ENCODE measurements at regions not wholly inside any gene's neighbourhood (a gene's known extent, or its start where the extent isn't known, plus 50 kb on each side); places are given as distances from the start of the nearest gene placed in this dataset.

GRCh38 chr13:95445131-95445530 is 107.4 kb upstream of the CLDN10 start:
- Histone ChIP-seq H3K4me1 (ENCODE audit: control insufficient read depth, low read length) (no peaks in the 10 kb centered on the region), H3K79me2 (ENCODE audit: control insufficient read depth, low read length) (no peaks in the 10 kb centered on the region), H3K9me3 (ENCODE audit: control insufficient read depth, insufficient read depth, low read length) (no peaks in the 10 kb centered on the region), H3K4me3 (ENCODE audit: low read length) (no peak overlapping the region), H3F3A (ENCODE audit: control insufficient read depth, insufficient read depth) (no peaks in the 10 kb centered on the region), H4K20me1 (ENCODE audit: control insufficient read depth, insufficient read depth, low read depth, low read length) (no peaks in the 10 kb centered on the region), H3K27ac (ENCODE audit: low read depth, low read length) (no peak overlapping the region), H3K4me2 (ENCODE audit: low read length) (no peak overlapping the region), H3K36me3 (ENCODE audit: control insufficient read depth, low read length) (no peaks in the 10 kb centered on the region), H3K9me2 (replicated peaks; ENCODE audit: control insufficient read depth, low read length) (no peaks in the 10 kb centered on the region), H3K27me3 (ENCODE audit: control insufficient read depth, low read length) (no peaks in the 10 kb centered on the region; the same call in 1 of the 2 replicates)
- TF ChIP-seq EZH2phosphoT487 (IDR thresholded peaks at IDR 0.05; ENCODE audit: borderline replicate concordance, low read length) (no peak), CTCF (IDR thresholded peaks at IDR 0.05; ENCODE audit: low read depth, low read length, poor library complexity, severe bottlenecking) (no peak)

- H4K20me1 ChIP-seq (ENCODE audit: control insufficient read depth, insufficient read depth, low read depth, low read length), result no peaks in the 10 kb centered on the region
- H3K4me2 ChIP-seq (ENCODE audit: low read length), result no peak overlapping the region
- H3K27ac ChIP-seq (ENCODE audit: low read depth, low read length), result no peak overlapping the region
- H3K27me3 ChIP-seq (ENCODE audit: control insufficient read depth, low read length), result peaks cover 3% of the 10 kb centered on the region; the same call in 1 of the 2 replicates
- no peak overlapping the region for H3K4me3 ChIP-seq (ENCODE audit: low read length)
- no peaks in the 10 kb centered on the region for H3K4me1 ChIP-seq (ENCODE audit: control insufficient read depth, low read length)
- TF ChIP-seq EZH2phosphoT487 (IDR thresholded peaks at IDR 0.05; ENCODE audit: borderline replicate concordance, low read length) (no peak), CTCF (IDR thresholded peaks at IDR 0.05; ENCODE audit: low read depth, low read length, poor library complexity, severe bottlenecking) (no peak)
- H3F3A ChIP-seq (ENCODE audit: control insufficient read depth, insufficient read depth), result no peaks in the 10 kb centered on the region
- H3K79me2 ChIP-seq (ENCODE audit: control insufficient read depth, low read length), result no peaks in the 10 kb centered on the region
- no peaks in the 10 kb centered on the region for H3K9me3 ChIP-seq (ENCODE audit: control insufficient read depth, insufficient read depth, low read length)
- H3K9me2 ChIP-seq (replicated peaks; ENCODE audit: control insufficient read depth, low read length), result no peaks in the 10 kb centered on the region
- no peaks in the 10 kb centered on the region for H3K36me3 ChIP-seq (ENCODE audit: control insufficient read depth, low read length)
Observed at GRCh38 chr13:95447814-95448213, 104.7 kb upstream of the CLDN10 start.

- Histone ChIP-seq H3K9me2 (replicated peaks; ENCODE audit: control insufficient read depth, low read length) (no peaks in the 10 kb centered on the region), H3K79me2 (ENCODE audit: control insufficient read depth, low read length) (no peaks in the 10 kb centered on the region), H3K9me3 (ENCODE audit: control insufficient read depth, insufficient read depth, low read length) (no peaks in the 10 kb centered on the region), H3F3A (ENCODE audit: control insufficient read depth, insufficient read depth) (no peaks in the 10 kb centered on the region), H4K20me1 (ENCODE audit: control insufficient read depth, insufficient read depth, low read depth, low read length) (no peaks in the 10 kb centered on the region), H3K36me3 (ENCODE audit: control insufficient read depth, low read length) (no peaks in the 10 kb centered on the region), H3K4me2 (ENCODE audit: low read length) (no peak overlapping the region), H3K27me3 (ENCODE audit: control insufficient read depth, low read length) (0 out of 2 replicates have a peak, but pooled peaks cover 3% of the 10 kb centered on the region), H3K4me1 (ENCODE audit: control insufficient read depth, low read length) (no peaks in the 10 kb centered on the region), H3K4me3 (ENCODE audit: low read length) (no peak overlapping the region), H3K27ac (ENCODE audit: low read depth, low read length) (no peak overlapping the region)
- TF ChIP-seq EZH2phosphoT487 (IDR thresholded peaks at IDR 0.05; ENCODE audit: borderline replicate concordance, low read length) (no peak), CTCF (IDR thresholded peaks at IDR 0.05; ENCODE audit: low read depth, low read length, poor library complexity, severe bottlenecking) (no peak)
Observed at GRCh38 chr13:95451656-95452055, 100.9 kb upstream of the CLDN10 start.

Measured in DOHH2 (cell line).